A673 (cell line): ENCODE measurements at regions not wholly inside any gene's neighbourhood (a gene's known extent, or its start where the extent isn't known, plus 50 kb on each side); places are given as distances from the start of the nearest gene placed in this dataset.

Source experiments
- CTCF ChIP-seq: fragments of 300-800, 200-600 bp; sonication (generic); conservative IDR thresholded peaks from 2 replicates; pipeline ENCODE4 v1.5.1; 2017; ENCODE audit warnings: low read depth, mild to moderate bottlenecking, antibody characterized with exemption, low read length, moderate library complexity, mixed read lengths
- EZH2 ChIP-seq: fragments of 200-600 bp; sonication (generic); IDR thresholded peaks from 2 replicates; pipeline ENCODE4 v1.6.1; 2017; ENCODE audit warnings: borderline replicate concordance, low read depth, mild to moderate bottlenecking, mixed read lengths, antibody characterized with exemption, low read length; ENCODE audit not compliant: poor library complexity, severe bottlenecking

DNA sequence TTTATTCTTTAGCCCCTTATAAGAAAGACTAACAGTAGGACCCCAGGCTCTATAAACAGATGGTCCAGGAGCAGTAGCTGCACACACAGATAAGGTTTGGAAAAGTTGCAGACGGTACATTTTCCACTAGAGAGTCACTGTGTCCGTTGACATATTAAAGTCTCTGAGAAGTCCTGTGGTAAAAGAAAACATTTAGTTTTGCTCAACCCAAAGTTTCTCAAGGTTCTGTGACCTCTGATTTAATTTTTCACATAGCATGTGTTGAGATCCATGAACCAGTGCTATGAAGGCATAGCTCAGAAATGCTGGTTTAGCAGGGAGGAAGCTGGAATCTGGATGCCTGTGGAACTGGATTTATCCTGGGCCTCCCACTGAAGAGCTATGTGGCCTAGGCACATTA, 62.7 kb upstream of the RASEF start:
- no peak for TF ChIP-seq CTCF
- TF ChIP-seq EZH2 = no peak
